ENCODE measurements at regions not wholly inside any gene's neighbourhood (a gene's known extent, or its start where the extent isn't known, plus 50 kb on each side); places are given as distances from the start of the nearest gene placed in this dataset.

GRCh38 chr22:35195821-35196220 lies 61.5 kb upstream of the HMGXB4 start:
- TF ChIP-seq, protein P1, sequence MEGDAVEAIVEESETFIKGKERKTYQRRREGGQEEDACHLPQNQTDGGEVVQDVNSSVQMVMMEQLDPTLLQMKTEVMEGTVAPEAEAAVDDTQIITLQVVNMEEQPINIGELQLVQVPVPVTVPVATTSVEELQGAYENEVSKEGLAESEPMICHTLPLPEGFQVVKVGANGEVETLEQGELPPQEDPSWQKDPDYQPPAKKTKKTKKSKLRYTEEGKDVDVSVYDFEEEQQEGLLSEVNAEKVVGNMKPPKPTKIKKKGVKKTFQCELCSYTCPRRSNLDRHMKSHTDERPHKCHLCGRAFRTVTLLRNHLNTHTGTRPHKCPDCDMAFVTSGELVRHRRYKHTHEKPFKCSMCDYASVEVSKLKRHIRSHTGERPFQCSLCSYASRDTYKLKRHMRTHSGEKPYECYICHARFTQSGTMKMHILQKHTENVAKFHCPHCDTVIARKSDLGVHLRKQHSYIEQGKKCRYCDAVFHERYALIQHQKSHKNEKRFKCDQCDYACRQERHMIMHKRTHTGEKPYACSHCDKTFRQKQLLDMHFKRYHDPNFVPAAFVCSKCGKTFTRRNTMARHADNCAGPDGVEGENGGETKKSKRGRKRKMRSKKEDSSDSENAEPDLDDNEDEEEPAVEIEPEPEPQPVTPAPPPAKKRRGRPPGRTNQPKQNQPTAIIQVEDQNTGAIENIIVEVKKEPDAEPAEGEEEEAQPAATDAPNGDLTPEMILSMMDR (IDR thresholded peaks at IDR 0.05) = no peak
- TF ChIP-seq POLR2A (IDR thresholded peaks at IDR 0.05) = no peak
